Loucy (cell line): ENCODE measurements at regions not wholly inside any gene's neighbourhood (a gene's known extent, or its start where the extent isn't known, plus 50 kb on each side); places are given as distances from the start of the nearest gene placed in this dataset.

Experiments used
- H2AFZ ChIP-seq: fragments of 200-600 bp; sonication (generic); 2 replicates; pipeline ENCODE4 v1.6.0; 2016; ENCODE audit warnings: antibody characterized with exemption, mild to moderate bottlenecking, low read length, moderate library complexity
- H3F3A ChIP-seq: fragments of 200-600 bp; 2 replicates; pipeline ENCODE4 v1.6.0; 2016; ENCODE audit warnings: antibody characterized with exemption, low read depth, mild to moderate bottlenecking
- H3K27me3 ChIP-seq: fragments of 200-600 bp; sonication (generic); 2 replicates; pipeline ENCODE4 v1.6.1; 2014; ENCODE audit warnings: low read length, mild to moderate bottlenecking; ENCODE audit not compliant: insufficient read depth, poor library complexity, severe bottlenecking
- H3K36me3 ChIP-seq: fragments of 200-600 bp; sonication (generic); 2 replicates; pipeline ENCODE4 v1.6.1; 2016; ENCODE audit warnings: low read length; ENCODE audit not compliant: insufficient read depth
- H3K4me1 ChIP-seq: fragments of 200-600 bp; sonication (generic); 2 replicates; pipeline ENCODE4 v1.5.1; 2014; ENCODE audit warnings: low read length, mild to moderate bottlenecking; ENCODE audit not compliant: insufficient read depth, poor library complexity, severe bottlenecking
- H3K4me2 ChIP-seq: fragments of 200-600 bp; sonication (generic); 2 replicates; pipeline ENCODE4 v1.6.0; 2014; ENCODE audit warnings: antibody characterized with exemption, low read length, low read depth, mild to moderate bottlenecking; ENCODE audit not compliant: poor library complexity, severe bottlenecking
- H3K4me3 ChIP-seq: fragments of 200-600 bp; sonication (generic); 2 replicates; pipeline ENCODE4 v1.5.1; 2014; ENCODE audit warnings: low read length, mild to moderate bottlenecking, mixed read lengths; ENCODE audit not compliant: poor library complexity, severe bottlenecking
- H3K79me2 ChIP-seq: fragments of 200-600 bp; sonication (generic); 2 replicates; pipeline ENCODE4 v1.6.1; 2014; ENCODE audit warnings: low read length; ENCODE audit not compliant: insufficient read depth
- H3K9ac ChIP-seq: fragments of 200-600 bp; sonication (generic); 2 replicates; pipeline ENCODE4 v1.6.0; 2014; ENCODE audit warnings: mild to moderate bottlenecking, low read depth, low read length, moderate library complexity; ENCODE audit not compliant: poor library complexity, severe bottlenecking
- H3K9me2 ChIP-seq: fragments of 200-600 bp; sonication (generic); replicated peaks from 2 replicates; pipeline ENCODE4 v1.6.1; 2016; ENCODE audit warnings: low read depth, low read length, mixed read lengths
- H3K9me3 ChIP-seq: fragments of 200-600 bp; sonication (generic); 2 replicates; pipeline ENCODE4 v1.6.1; 2014; ENCODE audit warnings: mild to moderate bottlenecking, antibody characterized with exemption, low read length, low read depth; ENCODE audit not compliant: insufficient read depth
- H4K20me1 ChIP-seq: fragments of 200-600 bp; sonication (generic); 2 replicates; pipeline ENCODE4 v1.6.0; 2014; ENCODE audit warnings: antibody characterized with exemption, low read length, mild to moderate bottlenecking; ENCODE audit not compliant: insufficient read depth, poor library complexity, severe bottlenecking
- EZH2phosphoT487 ChIP-seq: fragments of 200-600 bp; IDR thresholded peaks from 2 replicates; pipeline ENCODE4 v1.6.1; 2018; ENCODE audit warnings: antibody characterized with exemption, mild to moderate bottlenecking, moderate library complexity, borderline replicate concordance
- TF ChIP-seq, protein P1 (sequence below): fragments of 200-600 bp; sonication (generic); conservative IDR thresholded peaks from 2 replicates; pipeline ENCODE4 v1.5.1; 2014; ENCODE audit warnings: mild to moderate bottlenecking, antibody characterized with exemption, low read length

DNA sequence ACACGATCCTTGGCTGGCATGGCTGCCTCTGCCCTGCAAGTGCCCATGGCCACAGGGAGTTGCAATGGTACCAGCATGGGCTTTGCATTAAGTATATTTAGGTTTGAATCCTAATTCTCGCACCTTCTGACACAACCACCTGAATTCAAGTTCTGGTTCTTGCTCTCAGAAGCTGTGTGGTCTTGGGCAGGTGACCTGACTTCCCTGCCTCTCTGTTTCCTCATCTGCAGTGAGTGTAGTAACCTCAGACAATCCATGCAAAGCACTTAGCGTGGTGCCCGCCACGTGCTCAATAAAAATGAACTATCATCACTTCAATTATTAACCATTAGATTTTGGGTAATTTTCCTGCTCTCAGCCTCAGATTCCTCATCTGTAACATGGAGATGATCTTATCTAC is 378.8 kb upstream of the ARID1B start:
- Histone ChIP-seq H4K20me1 (no peaks in the 10 kb centered on the region), H3K36me3 (no peaks in the 10 kb centered on the region), H3K79me2 (no peaks in the 10 kb centered on the region), H2AFZ (no peak overlapping the region), H3K9ac (no peak overlapping the region), H3K4me1 (peaks cover 8% of the 10 kb centered on the region), H3K9me2 (no peaks in the 10 kb centered on the region), H3K9me3 (no peaks in the 10 kb centered on the region), H3F3A (no peaks in the 10 kb centered on the region), H3K27me3 (no peaks in the 10 kb centered on the region), H3K4me3 (no peak overlapping the region), H3K4me2 (no peak overlapping the region)
- TF ChIP-seq, protein P1, sequence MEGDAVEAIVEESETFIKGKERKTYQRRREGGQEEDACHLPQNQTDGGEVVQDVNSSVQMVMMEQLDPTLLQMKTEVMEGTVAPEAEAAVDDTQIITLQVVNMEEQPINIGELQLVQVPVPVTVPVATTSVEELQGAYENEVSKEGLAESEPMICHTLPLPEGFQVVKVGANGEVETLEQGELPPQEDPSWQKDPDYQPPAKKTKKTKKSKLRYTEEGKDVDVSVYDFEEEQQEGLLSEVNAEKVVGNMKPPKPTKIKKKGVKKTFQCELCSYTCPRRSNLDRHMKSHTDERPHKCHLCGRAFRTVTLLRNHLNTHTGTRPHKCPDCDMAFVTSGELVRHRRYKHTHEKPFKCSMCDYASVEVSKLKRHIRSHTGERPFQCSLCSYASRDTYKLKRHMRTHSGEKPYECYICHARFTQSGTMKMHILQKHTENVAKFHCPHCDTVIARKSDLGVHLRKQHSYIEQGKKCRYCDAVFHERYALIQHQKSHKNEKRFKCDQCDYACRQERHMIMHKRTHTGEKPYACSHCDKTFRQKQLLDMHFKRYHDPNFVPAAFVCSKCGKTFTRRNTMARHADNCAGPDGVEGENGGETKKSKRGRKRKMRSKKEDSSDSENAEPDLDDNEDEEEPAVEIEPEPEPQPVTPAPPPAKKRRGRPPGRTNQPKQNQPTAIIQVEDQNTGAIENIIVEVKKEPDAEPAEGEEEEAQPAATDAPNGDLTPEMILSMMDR, result no peak
- TF ChIP-seq EZH2phosphoT487, result no peak

DNA sequence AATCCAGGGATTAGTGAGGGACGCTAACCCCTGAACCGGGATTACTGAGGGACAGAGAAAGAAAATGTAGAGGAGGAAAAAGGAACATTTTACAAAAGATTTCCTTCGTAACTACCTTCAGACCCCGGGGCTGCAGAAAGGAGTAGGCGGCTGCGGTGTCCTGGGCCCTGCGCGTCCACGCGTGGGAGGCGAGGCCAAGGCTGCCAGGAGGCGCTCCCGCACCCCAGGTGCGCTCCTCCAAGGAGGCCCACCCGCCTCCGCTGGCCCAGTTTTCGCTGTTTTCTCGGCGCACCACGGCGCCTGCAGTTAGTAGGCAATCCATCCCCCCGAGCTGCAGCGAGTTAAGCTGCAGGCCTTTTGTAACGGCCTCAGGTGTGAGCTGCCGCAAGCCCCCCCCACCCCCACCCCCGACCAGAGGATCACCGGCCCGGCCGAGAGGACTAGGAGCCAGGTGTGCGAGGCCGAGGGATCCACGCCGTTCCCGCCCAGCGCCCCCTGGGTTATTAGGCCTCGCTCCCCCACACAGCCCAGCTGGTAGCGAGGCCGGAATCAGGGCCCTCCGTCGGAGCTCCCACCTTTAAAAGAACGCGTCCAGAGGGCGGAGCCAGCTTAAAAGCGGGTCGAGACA is 380.3 kb upstream of the ARID1B start:
- Histone ChIP-seq H3K4me3 (no peak overlapping the region), H3K79me2 (no peaks in the 10 kb centered on the region), H3K4me1 (peaks cover 10% of the 10 kb centered on the region), H3F3A (no peaks in the 10 kb centered on the region), H4K20me1 (no peaks in the 10 kb centered on the region), H3K9me2 (no peaks in the 10 kb centered on the region), H3K9ac (no peak overlapping the region), H3K27me3 (no peaks in the 10 kb centered on the region), H3K36me3 (no peaks in the 10 kb centered on the region), H3K9me3 (no peaks in the 10 kb centered on the region), H2AFZ (no peak overlapping the region), H3K4me2 (peak overlapping the region; percentile 13)
- TF ChIP-seq, protein P1, result no peak
- no peak for TF ChIP-seq EZH2phosphoT487

DNA sequence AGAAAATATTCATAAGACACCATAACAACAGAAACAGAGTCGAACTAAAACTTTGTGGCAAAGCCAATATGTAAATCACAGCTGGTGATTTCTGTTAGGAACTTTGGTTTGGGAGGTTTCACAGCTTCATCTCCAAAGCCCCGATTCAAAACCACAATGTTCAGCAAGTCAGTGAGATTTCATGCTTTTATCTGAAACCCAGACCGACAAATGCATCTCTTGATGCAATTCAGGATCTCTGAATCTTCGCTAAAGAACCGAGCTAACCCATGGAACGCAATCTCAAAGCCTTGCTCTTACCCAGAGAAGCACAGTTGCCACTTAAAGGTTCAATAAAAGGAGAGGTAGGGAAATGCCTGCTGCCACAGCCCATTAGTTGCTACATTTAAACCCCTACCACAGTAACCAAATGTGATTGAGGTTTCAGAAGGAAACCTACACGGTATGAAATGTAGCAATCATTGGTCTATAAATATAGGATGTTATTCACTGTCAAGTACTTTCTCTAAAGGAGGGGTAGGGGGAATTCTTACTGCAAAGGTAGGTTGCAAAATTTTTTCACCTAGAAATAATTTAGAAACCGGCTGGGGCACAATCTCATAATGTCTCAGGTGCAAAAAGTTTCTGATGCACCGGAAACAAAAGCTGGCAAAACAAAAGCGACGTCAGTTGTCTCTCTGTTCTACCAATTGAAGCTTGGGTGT is 381.0 kb upstream of the ARID1B start:
- H3K79me2 ChIP-seq, result no peaks in the 10 kb centered on the region
- no peak overlapping the region for H3K9ac ChIP-seq
- H3K4me3 ChIP-seq, result no peak overlapping the region
- H3K27me3 ChIP-seq, result no peaks in the 10 kb centered on the region
- no peaks in the 10 kb centered on the region for H3F3A ChIP-seq
- no peaks in the 10 kb centered on the region for H3K9me2 ChIP-seq
- H3K4me2 ChIP-seq, result peak overlapping the region; percentile 13
- no peak for TF ChIP-seq EZH2phosphoT487
- TF ChIP-seq, protein P1, result no peak
- peaks cover 17% of the 10 kb centered on the region for H3K4me1 ChIP-seq
- H4K20me1 ChIP-seq, result no peaks in the 10 kb centered on the region
- no peak overlapping the region for H2AFZ ChIP-seq
- H3K36me3 ChIP-seq, result no peaks in the 10 kb centered on the region
- H3K9me3 ChIP-seq, result no peaks in the 10 kb centered on the region
